ENCODE measurements at regions not wholly inside any gene's neighbourhood (a gene's known extent, or its start where the extent isn't known, plus 50 kb on each side); places are given as distances from the start of the nearest gene placed in this dataset.

DNA sequence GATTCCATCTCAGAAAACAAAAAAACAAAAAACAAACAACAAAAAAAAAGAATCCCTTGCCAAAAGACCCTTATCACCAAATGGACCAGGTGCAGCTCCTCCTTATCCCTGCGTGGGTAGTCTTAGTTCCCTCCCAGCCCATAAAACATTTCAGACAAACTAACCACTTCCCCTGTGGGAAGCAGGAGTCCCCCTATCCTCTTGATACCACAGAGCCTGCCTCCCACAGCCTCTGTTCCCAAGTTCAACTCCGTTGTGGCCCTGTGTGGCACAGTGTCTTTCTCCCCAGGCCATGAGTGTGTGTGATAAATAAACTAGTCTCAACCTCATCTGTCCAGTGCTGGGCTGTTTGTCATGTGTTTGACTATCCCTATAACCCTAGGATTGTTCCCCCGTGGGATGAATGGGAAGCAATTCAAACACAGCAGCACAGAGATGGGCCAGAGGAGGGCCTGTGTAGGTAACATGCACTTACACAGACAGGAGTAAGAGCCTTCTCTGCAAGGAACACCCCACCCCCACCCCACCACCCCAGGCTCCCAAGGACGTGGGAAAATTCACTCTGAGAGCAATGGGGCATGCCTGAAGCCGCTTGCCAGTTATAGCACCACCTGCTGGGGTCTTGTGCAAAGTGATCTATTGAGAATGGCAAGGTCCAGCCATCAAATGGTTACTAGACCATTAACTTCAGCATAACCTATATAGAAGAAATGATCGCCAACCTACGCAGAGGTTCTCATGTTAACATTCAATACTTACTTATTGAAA is 147.1 kb upstream of the GHITM start:
- H3K27ac ChIP-seq, result no peak overlapping the region
- 60 to 64% methylated on average over 5 to 6 of the region's 7 CpGs for WGBS, 2 donors (ENCODE audit: low coverage in 1 of 2)
- no peak overlapping the region for H3K4me3 ChIP-seq
- H3K9me3 ChIP-seq, result no peaks in the 10 kb centered on the region
- no peaks in the 10 kb centered on the region for H3K4me1 ChIP-seq
- no peaks in the 10 kb centered on the region for H3K27me3 ChIP-seq
- H3K36me3 ChIP-seq, result no peaks in the 10 kb centered on the region
- TF ChIP-seq CTCF (IDR thresholded peaks at IDR 0.05) (no peak), POLR2A (IDR thresholded peaks at IDR 0.05) (no peak), EP300 (IDR thresholded peaks at IDR 0.05) (no peak), POLR2AphosphoS5 (IDR thresholded peaks at IDR 0.05) (no peak)
- no peak for ATAC-seq

- Histone ChIP-seq H3K9me3 (no peaks in the 10 kb centered on the region), H3K4me3 (no peak overlapping the region), H3K27ac (no peak overlapping the region), H3K27me3 (peaks cover 4% of the 10 kb centered on the region), H3K4me1 (no peaks in the 10 kb centered on the region), H3K36me3 (no peaks in the 10 kb centered on the region)
- TF ChIP-seq POLR2AphosphoS5 (IDR thresholded peaks at IDR 0.05) (no peak), POLR2A (IDR thresholded peaks at IDR 0.05) (no peak), CTCF (IDR thresholded peaks at IDR 0.05) (no peak), EP300 (IDR thresholded peaks at IDR 0.05) (no peak)
- no peak for ATAC-seq
- WGBS, 2 donors (ENCODE audit: low coverage in 1 of 2), result 67 to 100% methylated on average over 1 to 3 of the region's 3 CpGs
These were observed 145.0 kb upstream of the GHITM start for GRCh38 chr10:83994325-83994724.

- Histone ChIP-seq H3K27ac (no peak overlapping the region), H3K36me3 (no peaks in the 10 kb centered on the region), H3K4me3 (no peak overlapping the region), H3K4me1 (no peaks in the 10 kb centered on the region), H3K9me3 (no peaks in the 10 kb centered on the region), H3K27me3 (peaks cover 4% of the 10 kb centered on the region)
- no peak for ATAC-seq
- 47 to 57% methylated on average over 3 of the region's 4 CpGs for WGBS, 2 donors (ENCODE audit: low coverage in 1 of 2)
- no peak for TF ChIP-seq EP300 (IDR thresholded peaks at IDR 0.05)
- TF ChIP-seq CTCF (IDR thresholded peaks at IDR 0.05), result no peak
- no peak for TF ChIP-seq POLR2AphosphoS5 (IDR thresholded peaks at IDR 0.05)
- TF ChIP-seq POLR2A (IDR thresholded peaks at IDR 0.05), result no peak
These were observed 143.5 kb upstream of the GHITM start for GRCh38 chr10:83995738-83996331.

DNA sequence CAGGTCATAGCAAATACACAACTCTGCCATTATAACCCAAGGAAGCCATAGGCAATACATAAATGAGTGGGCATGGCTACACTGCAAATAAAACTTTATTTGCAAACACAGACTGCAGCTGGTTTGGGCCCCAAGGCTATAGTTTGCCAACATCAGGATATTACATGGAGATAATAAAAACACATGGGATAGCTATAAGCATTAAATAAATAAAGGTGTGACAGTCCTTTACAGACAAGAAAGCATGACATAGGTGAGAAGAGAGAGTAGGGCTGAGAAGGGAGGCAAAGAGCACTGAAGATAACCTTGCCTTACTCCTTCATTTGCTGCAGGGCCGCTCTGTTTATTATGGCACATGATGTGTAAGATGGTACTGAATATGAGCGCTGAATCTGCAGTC is 135.1 kb upstream of the GHITM start:
- Histone ChIP-seq H3K9me3 (no peaks in the 10 kb centered on the region), H3K4me1 (no peaks in the 10 kb centered on the region), H3K27me3 (peaks cover 7% of the 10 kb centered on the region), H3K36me3 (no peaks in the 10 kb centered on the region), H3K4me3 (no peak overlapping the region), H3K27ac (no peak overlapping the region)
- no peak for ATAC-seq
- 78 to 86% methylated on average over 2 of the region's 2 CpGs for WGBS, 2 donors (ENCODE audit: low coverage in 1 of 2)
- no peak for TF ChIP-seq POLR2A (IDR thresholded peaks at IDR 0.05)
- no peak for TF ChIP-seq POLR2AphosphoS5 (IDR thresholded peaks at IDR 0.05)
- no peak for TF ChIP-seq EP300 (IDR thresholded peaks at IDR 0.05)
- TF ChIP-seq CTCF (IDR thresholded peaks at IDR 0.05), result no peak

GRCh38 chr10:84005403-84005802 is 133.9 kb upstream of the GHITM start:
- no peaks in the 10 kb centered on the region for H3K36me3 ChIP-seq
- H3K27ac ChIP-seq, result no peak overlapping the region
- H3K27me3 ChIP-seq, result peaks cover 7% of the 10 kb centered on the region
- no peak for ATAC-seq
- TF ChIP-seq EP300 (IDR thresholded peaks at IDR 0.05), result no peak
- TF ChIP-seq CTCF (IDR thresholded peaks at IDR 0.05), result no peak
- TF ChIP-seq POLR2A (IDR thresholded peaks at IDR 0.05), result no peak
- WGBS, 2 donors (ENCODE audit: low coverage in 1 of 2), result 56 to 59% methylated on average over 3 of the region's 3 CpGs
- H3K9me3 ChIP-seq, result no peaks in the 10 kb centered on the region
- H3K4me1 ChIP-seq, result no peaks in the 10 kb centered on the region
- no peak overlapping the region for H3K4me3 ChIP-seq
